Fibroblast of lung (primary cell): ENCODE measurements at regions not wholly inside any gene's neighbourhood (a gene's known extent, or its start where the extent isn't known, plus 50 kb on each side); places are given as distances from the start of the nearest gene placed in this dataset.

Experiments used
- EZH2 ChIP-seq: IDR thresholded peaks from 2 replicates; pipeline ENCODE4 v1.5.1; 2012; ENCODE audit warnings: low read length, control low read depth, mild to moderate bottlenecking; ENCODE audit errors: missing control alignments
- TF ChIP-seq, protein P1 (sequence below), 2 donors: IDR thresholded peaks in 1 of 2; conservative IDR thresholded peaks in 1 of 2; 1 replicate in 1 of 2; 2 replicates in 1 of 2; pipeline ENCODE4 v1.5.1; 2011 to 2012; ENCODE audit warnings: low read length in 2 of 2, control low read depth in 1 of 2, inconsistent platforms in 1 of 2, low read depth in 1 of 2, mild to moderate bottlenecking in 1 of 2

DNA sequence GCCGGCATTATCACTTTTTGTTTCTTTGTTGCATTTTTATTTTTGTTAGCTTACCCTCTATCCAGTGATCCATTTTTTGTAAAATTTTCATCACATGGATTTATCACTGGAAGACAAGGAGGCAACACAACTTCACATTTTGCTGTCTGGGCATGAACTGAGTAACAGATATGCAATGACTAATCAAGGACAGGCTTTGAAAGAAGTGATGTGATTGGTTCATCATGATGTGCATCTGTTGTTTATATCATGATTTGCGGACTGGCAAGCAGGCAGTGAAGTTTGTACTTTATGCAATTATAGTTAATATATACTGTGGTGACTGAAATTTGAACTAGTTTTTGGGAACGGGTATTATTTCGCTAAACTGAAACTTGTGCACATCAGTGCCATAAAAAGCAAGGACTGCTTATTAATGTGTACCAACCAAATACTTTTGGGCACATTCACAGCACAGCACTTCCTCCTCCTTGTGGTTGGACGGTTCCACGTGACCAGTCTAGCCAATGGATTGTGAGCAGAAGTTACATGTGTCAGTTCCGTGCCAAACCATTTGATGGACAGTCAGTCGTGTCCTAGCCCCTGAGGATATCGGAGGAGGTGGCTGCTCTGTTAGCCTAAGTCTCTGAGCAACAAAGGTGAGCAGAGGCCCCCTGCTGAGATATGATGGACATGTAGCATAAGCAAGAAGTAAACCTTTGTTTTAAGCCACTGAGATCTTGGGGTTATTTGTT, 201.4 kb upstream of the SIX2 start:
- TF ChIP-seq, protein P1, sequence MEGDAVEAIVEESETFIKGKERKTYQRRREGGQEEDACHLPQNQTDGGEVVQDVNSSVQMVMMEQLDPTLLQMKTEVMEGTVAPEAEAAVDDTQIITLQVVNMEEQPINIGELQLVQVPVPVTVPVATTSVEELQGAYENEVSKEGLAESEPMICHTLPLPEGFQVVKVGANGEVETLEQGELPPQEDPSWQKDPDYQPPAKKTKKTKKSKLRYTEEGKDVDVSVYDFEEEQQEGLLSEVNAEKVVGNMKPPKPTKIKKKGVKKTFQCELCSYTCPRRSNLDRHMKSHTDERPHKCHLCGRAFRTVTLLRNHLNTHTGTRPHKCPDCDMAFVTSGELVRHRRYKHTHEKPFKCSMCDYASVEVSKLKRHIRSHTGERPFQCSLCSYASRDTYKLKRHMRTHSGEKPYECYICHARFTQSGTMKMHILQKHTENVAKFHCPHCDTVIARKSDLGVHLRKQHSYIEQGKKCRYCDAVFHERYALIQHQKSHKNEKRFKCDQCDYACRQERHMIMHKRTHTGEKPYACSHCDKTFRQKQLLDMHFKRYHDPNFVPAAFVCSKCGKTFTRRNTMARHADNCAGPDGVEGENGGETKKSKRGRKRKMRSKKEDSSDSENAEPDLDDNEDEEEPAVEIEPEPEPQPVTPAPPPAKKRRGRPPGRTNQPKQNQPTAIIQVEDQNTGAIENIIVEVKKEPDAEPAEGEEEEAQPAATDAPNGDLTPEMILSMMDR (conservative IDR thresholded peaks at IDR 0.05 in 1 of 2, IDR thresholded peaks at IDR 0.05 in 1 of 2; ENCODE audit: low read depth in 1 of 2, low read length in 2 of 2) = no peak
- no peak for TF ChIP-seq EZH2
